ENCODE measurements at regions not wholly inside any gene's neighbourhood (a gene's known extent, or its start where the extent isn't known, plus 50 kb on each side); places are given as distances from the start of the nearest gene placed in this dataset.

GRCh38 chr7:91323626-91324158 lies 59.5 kb downstream of the FZD1 start:
- no peak overlapping the region for H3K4me3 ChIP-seq (ENCODE audit: low read depth, low read length)
- DNase-seq (ENCODE audit: low read depth): no peak
- no peak for TF ChIP-seq CTCF (IDR thresholded peaks at IDR 0.05; ENCODE audit: low read depth, low read length, missing control alignments)

- no peak for TF ChIP-seq CTCF (IDR thresholded peaks at IDR 0.05; ENCODE audit: low read depth, low read length, missing control alignments)
- no peak for DNase-seq (ENCODE audit: low read depth)
- H3K4me3 ChIP-seq (ENCODE audit: low read depth, low read length): no peak overlapping the region
These were observed 60.4 kb downstream of the FZD1 start for GRCh38 chr7:91324663-91325062.

- H3K4me3 ChIP-seq (ENCODE audit: low read depth, low read length): no peak overlapping the region
- TF ChIP-seq CTCF (IDR thresholded peaks at IDR 0.05; ENCODE audit: low read depth, low read length, missing control alignments): no peak
- DNase-seq (ENCODE audit: low read depth): no peak
These were observed 61.5 kb downstream of the FZD1 start for GRCh38 chr7:91325726-91326125.

GRCh38 chr7:91326516-91327199 lies 62.4 kb downstream of the FZD1 start:
- no peak overlapping the region for H3K4me3 ChIP-seq (ENCODE audit: low read depth, low read length)
- no peak for TF ChIP-seq CTCF (IDR thresholded peaks at IDR 0.05; ENCODE audit: low read depth, low read length, missing control alignments)
- no peak for DNase-seq (ENCODE audit: low read depth)

- H3K4me3 ChIP-seq (ENCODE audit: low read depth, low read length): no peak overlapping the region
- TF ChIP-seq CTCF (IDR thresholded peaks at IDR 0.05; ENCODE audit: low read depth, low read length, missing control alignments): no peak
- DNase-seq (ENCODE audit: low read depth): no peak
These were observed 63.1 kb downstream of the FZD1 start for GRCh38 chr7:91327346-91327745.

GRCh38 chr7:91329571-91329970 lies 65.3 kb downstream of the FZD1 start:
- no peak overlapping the region for H3K4me3 ChIP-seq (ENCODE audit: low read depth, low read length)
- no peak for DNase-seq (ENCODE audit: low read depth)
- TF ChIP-seq CTCF (IDR thresholded peaks at IDR 0.05; ENCODE audit: low read depth, low read length, missing control alignments): no peak

Measured in GM12864 (cell line).